Astrocyte (in vitro differentiated cells and primary cell): ENCODE measurements at regions not wholly inside any gene's neighbourhood (a gene's known extent, or its start where the extent isn't known, plus 50 kb on each side); places are given as distances from the start of the nearest gene placed in this dataset.
"Not testable (repeated sequence)": the region's sequence is repeated elsewhere in the genome, so short reads cannot be mapped to it uniquely, and the experiment has no call there.

ENCODE experiments used
- DNase-seq: peaks from one replicate; pipeline ENCODE4 v3.0.0-alpha.2; 2010; ENCODE audit warnings: low read depth
- FAIRE-seq: peaks from 2 replicates; lab custom pipeline; 2011; peaks lifted over from hg19 to GRCh38; lab: Jason Lieb, UNC
- H2AFZ ChIP-seq: 2 replicates; pipeline ENCODE4 v1.6.0; 2012; ENCODE audit warnings: low read depth, low read length, inconsistent platforms
- H3K27ac ChIP-seq: 2 replicates; pipeline ENCODE4 v1.5.1; 2011; ENCODE audit warnings: low read depth, low read length, inconsistent platforms
- H3K27me3 ChIP-seq: 2 replicates; pipeline ENCODE4 v1.6.0; 2011; ENCODE audit warnings: low read length, inconsistent platforms; ENCODE audit not compliant: insufficient read depth
- H3K36me3 ChIP-seq: 2 replicates; pipeline ENCODE4 v1.5.1; 2011; ENCODE audit warnings: low read length, inconsistent platforms; ENCODE audit not compliant: insufficient read depth
- H3K4me1 ChIP-seq: 2 replicates; pipeline ENCODE4 v1.5.1; 2011; ENCODE audit warnings: low read length, inconsistent platforms; ENCODE audit not compliant: insufficient read depth
- H3K4me2 ChIP-seq: 2 replicates; pipeline ENCODE4 v1.6.0; 2012; ENCODE audit warnings: low read length, inconsistent platforms
- H3K4me3 ChIP-seq: 2 replicates; pipeline ENCODE4 v1.5.1; 2011; ENCODE audit warnings: low read depth, mild to moderate bottlenecking, low read length, inconsistent platforms; ENCODE audit not compliant: insufficient read depth
- H3K79me2 ChIP-seq: 2 replicates; pipeline ENCODE4 v1.6.0; 2012; ENCODE audit warnings: mild to moderate bottlenecking, low read length, inconsistent platforms; ENCODE audit not compliant: insufficient read depth
- H3K9ac ChIP-seq: 2 replicates; pipeline ENCODE4 v1.6.0; 2012; ENCODE audit warnings: mild to moderate bottlenecking, low read length, inconsistent platforms
- H3K9me3 ChIP-seq: 2 replicates; pipeline ENCODE4 v1.5.1; 2012; ENCODE audit warnings: low read depth, mild to moderate bottlenecking, low read length, inconsistent platforms; ENCODE audit not compliant: insufficient read depth
- H4K20me1 ChIP-seq: 2 replicates; pipeline ENCODE4 v1.6.0; 2012; ENCODE audit warnings: low read length, inconsistent platforms; ENCODE audit not compliant: insufficient read depth
- H3K27ac Mint-ChIP-seq: one replicate; pipeline ENCODE4 v1.8.0; 2021; ENCODE audit warnings: mild to moderate bottlenecking, mixed read lengths; ENCODE audit not compliant: unreplicated experiment
- H3K27me3 Mint-ChIP-seq: one replicate; pipeline ENCODE4 v1.8.0; 2021; ENCODE audit warnings: low read depth, mixed read lengths; ENCODE audit not compliant: unreplicated experiment
- H3K36me3 Mint-ChIP-seq: one replicate; pipeline ENCODE4 v1.8.0; 2021; ENCODE audit warnings: low read depth, mixed read lengths; ENCODE audit not compliant: unreplicated experiment
- H3K4me1 Mint-ChIP-seq: one replicate; pipeline ENCODE4 v1.8.0; 2021; ENCODE audit warnings: low read depth, mixed read lengths; ENCODE audit not compliant: unreplicated experiment
- H3K4me3 Mint-ChIP-seq: one replicate; pipeline ENCODE4 v1.8.0; 2021; ENCODE audit warnings: mild to moderate bottlenecking, moderate library complexity, mixed read lengths; ENCODE audit not compliant: unreplicated experiment
- H3K9me3 Mint-ChIP-seq: one replicate; pipeline ENCODE4 v1.8.0; 2021; ENCODE audit warnings: mild to moderate bottlenecking, mixed read lengths; ENCODE audit not compliant: unreplicated experiment
- CTCF ChIP-seq: IDR thresholded peaks from 2 replicates; pipeline ENCODE4 v1.5.1; 2011; ENCODE audit warnings: low read depth, mild to moderate bottlenecking, inconsistent platforms, low read length, moderate library complexity; ENCODE audit not compliant: insufficient read depth
- EZH2 ChIP-seq: IDR thresholded peaks from 2 replicates; pipeline ENCODE4 v1.6.1; 2012; ENCODE audit warnings: mild to moderate bottlenecking, low read length, inconsistent platforms; ENCODE audit not compliant: insufficient read depth

- Mint-ChIP-seq H3K9me3 (peaks cover 10% of the 10 kb centered on the region), H3K27me3 (no peaks in the 10 kb centered on the region), H3K27ac (no peak overlapping the region), H3K36me3 (no peaks in the 10 kb centered on the region), H3K4me1 (no peaks in the 10 kb centered on the region), H3K4me3 (no peak overlapping the region)
- Histone ChIP-seq H2AFZ (no peak overlapping the region), H3K27ac (no peak overlapping the region), H3K4me1 (no peaks in the 10 kb centered on the region), H3K9me3 (no peaks in the 10 kb centered on the region), H3K4me3 (no peak overlapping the region), H3K36me3 (no peaks in the 10 kb centered on the region), H4K20me1 (no peaks in the 10 kb centered on the region), H3K4me2 (no peak overlapping the region), H3K27me3 (no peaks in the 10 kb centered on the region), H3K9ac (no peak overlapping the region), H3K79me2 (no peaks in the 10 kb centered on the region)
- TF ChIP-seq CTCF (no peak), EZH2 (no peak)
- no peak for DNase-seq
- FAIRE-seq: no peak
These were observed 70.0 kb downstream of the TBR1 start for GRCh38 chr2:161486111-161486510.

GRCh38 chr2:161488131-161488699 lies 72.1 kb downstream of the TBR1 start:
- H3K9me3 ChIP-seq: no peaks in the 10 kb centered on the region
- Mint-ChIP-seq H3K27me3 (no peaks in the 10 kb centered on the region), H3K9me3 (peaks cover 2% of the 10 kb centered on the region), H3K4me3 (no peak overlapping the region), H3K4me1 (no peaks in the 10 kb centered on the region), H3K27ac (no peak overlapping the region), H3K36me3 (no peaks in the 10 kb centered on the region)
- no peaks in the 10 kb centered on the region for H3K36me3 ChIP-seq
- no peaks in the 10 kb centered on the region for H4K20me1 ChIP-seq
- H3K79me2 ChIP-seq: no peaks in the 10 kb centered on the region
- H3K27ac ChIP-seq: no peak overlapping the region
- no peak overlapping the region for H3K9ac ChIP-seq
- H3K4me1 ChIP-seq: no peaks in the 10 kb centered on the region
- H2AFZ ChIP-seq: no peak overlapping the region
- DNase-seq (no peak), FAIRE-seq (no peak)
- TF ChIP-seq EZH2: no peak
- TF ChIP-seq CTCF: no peak
- no peaks in the 10 kb centered on the region for H3K27me3 ChIP-seq
- no peak overlapping the region for H3K4me3 ChIP-seq
- no peak overlapping the region for H3K4me2 ChIP-seq

GRCh38 chr2:161488879-161489278 lies 72.8 kb downstream of the TBR1 start:
- H3K4me3 Mint-ChIP-seq: no peak overlapping the region
- DNase-seq (no peak), FAIRE-seq (no peak)
- H3K79me2 ChIP-seq: no peaks in the 10 kb centered on the region
- H3K4me1 ChIP-seq: no peaks in the 10 kb centered on the region
- H3K27me3 Mint-ChIP-seq: no peaks in the 10 kb centered on the region
- no peak overlapping the region for H3K4me3 ChIP-seq
- TF ChIP-seq CTCF: no peak
- no peak for TF ChIP-seq EZH2
- peaks cover 2% of the 10 kb centered on the region for H3K9me3 Mint-ChIP-seq
- H3K27me3 ChIP-seq: no peaks in the 10 kb centered on the region
- no peak overlapping the region for H3K9ac ChIP-seq
- H3K36me3 ChIP-seq: no peaks in the 10 kb centered on the region
- H2AFZ ChIP-seq: no peak overlapping the region
- no peak overlapping the region for H3K27ac ChIP-seq
- H3K4me1 Mint-ChIP-seq: no peaks in the 10 kb centered on the region
- no peak overlapping the region for H3K4me2 ChIP-seq
- H3K36me3 Mint-ChIP-seq: no peaks in the 10 kb centered on the region
- H3K9me3 ChIP-seq: no peaks in the 10 kb centered on the region
- H4K20me1 ChIP-seq: no peaks in the 10 kb centered on the region
- no peak overlapping the region for H3K27ac Mint-ChIP-seq

- not testable (repeated sequence) for FAIRE-seq, H3K36me3 Mint-ChIP-seq, H3K27me3 Mint-ChIP-seq, H3K4me1 Mint-ChIP-seq, H3K9ac ChIP-seq, H3K36me3 ChIP-seq, H3K27ac Mint-ChIP-seq, H3K79me2 ChIP-seq, DNase-seq, H3K9me3 ChIP-seq, H3K4me3 Mint-ChIP-seq, H3K27me3 ChIP-seq, H3K4me3 ChIP-seq, H3K9me3 Mint-ChIP-seq, H3K4me2 ChIP-seq, H4K20me1 ChIP-seq, H3K27ac ChIP-seq, H2AFZ ChIP-seq, H3K4me1 ChIP-seq
These were observed 85.0 kb downstream of the TBR1 start for GRCh38 chr2:161500892-161501610.
